CD14-positive monocyte (primary cell): ENCODE measurements at regions not wholly inside any gene's neighbourhood (a gene's known extent, or its start where the extent isn't known, plus 50 kb on each side); places are given as distances from the start of the nearest gene placed in this dataset.

ENCODE experiments used
- DNase-seq, 3 donors: peaks; one replicate each; pipeline ENCODE4 v3.0.0-alpha.2; 2011 to 2022
- H2AFZ ChIP-seq: 2 replicates; pipeline ENCODE4 v1.6.0; 2012; ENCODE audit warnings: mild to moderate bottlenecking, low read depth, low read length, inconsistent platforms; ENCODE audit not compliant: insufficient read depth, poor library complexity, severe bottlenecking
- H3K27ac ChIP-seq, 2 donors: 1 replicate in 1 of 2; 2 replicates in 1 of 2; pipeline ENCODE4 v1.5.1; 2012 to 2013; ENCODE audit warnings: low read length in 2 of 2, control low read depth in 1 of 2, inconsistent platforms in 1 of 2, low read depth in 1 of 2, mild to moderate bottlenecking in 1 of 2
- H3K27me3 ChIP-seq, 2 donors: one replicate each; pipeline versions ENCODE4 v1.6.0 to v1.6.1; 2011 to 2013; ENCODE audit warnings: low read length in 2 of 2; ENCODE audit not compliant: control insufficient read depth in 2 of 2, insufficient read depth in 2 of 2
- H3K36me3 ChIP-seq, 2 donors: replicated peaks in 1 of 2; 1 replicate in 1 of 2; 2 replicates in 1 of 2; pipeline versions ENCODE4 v1.5.1 to v1.6.1; 2012 to 2013; ENCODE audit warnings: low read length in 2 of 2, control low read depth in 1 of 2, inconsistent platforms in 1 of 2, mild to moderate bottlenecking in 1 of 2; ENCODE audit not compliant: insufficient read depth in 2 of 2, control insufficient read depth in 1 of 2
- H3K4me1 ChIP-seq, 2 donors: 1 replicate in 1 of 2; 2 replicates in 1 of 2; pipeline versions ENCODE4 v1.5.1 to v1.6.1; 2012 to 2013; ENCODE audit warnings: low read length in 2 of 2, control low read depth in 1 of 2, inconsistent platforms in 1 of 2, mild to moderate bottlenecking in 1 of 2, moderate library complexity in 1 of 2; ENCODE audit not compliant: insufficient read depth in 2 of 2, control insufficient read depth in 1 of 2
- H3K4me2 ChIP-seq: replicated peaks from 2 replicates; pipeline ENCODE3; 2012; ENCODE audit warnings: low read length, moderate library complexity, mild to moderate bottlenecking; ENCODE audit not compliant: poor library complexity, severe bottlenecking; ENCODE audit errors: extremely low read depth
- H3K4me3 ChIP-seq, 3 experiments: fragments of 200-600 bp in 1 of 3; sonication (generic) in 1 of 3; replicated peaks in 1 of 3; 1 replicate in 2 of 3; 2 replicates in 1 of 3; pipeline ENCODE4 v1.5.1; 2011 to 2013; ENCODE audit warnings: low read length in 3 of 3, mild to moderate bottlenecking in 3 of 3, control low read depth in 2 of 3, low read depth in 2 of 3, inconsistent platforms in 1 of 3, moderate library complexity in 1 of 3
- H3K79me2 ChIP-seq: 2 replicates; pipeline ENCODE4 v1.6.0; 2012; ENCODE audit warnings: mild to moderate bottlenecking, control low read depth, inconsistent platforms, low read length, moderate library complexity; ENCODE audit not compliant: insufficient read depth
- H3K9ac ChIP-seq: 2 replicates; pipeline ENCODE4 v1.6.0; 2017; ENCODE audit warnings: low read length, mild to moderate bottlenecking; ENCODE audit not compliant: insufficient read depth, poor library complexity, severe bottlenecking
- H3K9me3 ChIP-seq, 2 donors: replicated peaks in 1 of 2; 1 replicate in 1 of 2; 2 replicates in 1 of 2; pipeline versions ENCODE4 v1.5.1 to v1.6.1; 2012 to 2013; ENCODE audit warnings: low read length in 2 of 2, control low read depth in 1 of 2; ENCODE audit not compliant: control insufficient read depth in 1 of 2, insufficient read depth in 1 of 2
- H4K20me1 ChIP-seq: 2 replicates; pipeline ENCODE4 v1.6.0; 2012; ENCODE audit warnings: mild to moderate bottlenecking, low read length, control low read depth, moderate library complexity; ENCODE audit not compliant: insufficient read depth
- H3K27ac Mint-ChIP-seq, 7 donors: one replicate each; pipeline ENCODE4 v1.8.0; 2020; ENCODE audit warnings: mild to moderate bottlenecking in 7 of 7, mixed read lengths in 7 of 7, moderate library complexity in 6 of 7, inconsistent platforms in 2 of 7
- H3K27me3 Mint-ChIP-seq, 3 donors: one replicate each; pipeline ENCODE4 v1.8.0; 2021 to 2022; ENCODE audit warnings: low read depth in 3 of 3, mild to moderate bottlenecking in 3 of 3, mixed read lengths in 3 of 3, moderate library complexity in 3 of 3, inconsistent platforms in 1 of 3
- H3K36me3 Mint-ChIP-seq, 2 donors: one replicate each; pipeline ENCODE4 v1.8.0; 2020; ENCODE audit warnings: mixed read lengths in 2 of 2, inconsistent platforms in 1 of 2, mild to moderate bottlenecking in 1 of 2
- H3K4me1 Mint-ChIP-seq: one replicate; pipeline ENCODE4 v1.8.0; 2020; ENCODE audit warnings: mild to moderate bottlenecking, mixed read lengths
- H3K4me3 Mint-ChIP-seq, 2 donors: one replicate each; pipeline ENCODE4 v1.8.0; 2020; ENCODE audit warnings: mild to moderate bottlenecking in 2 of 2, mixed read lengths in 2 of 2, moderate library complexity in 1 of 2
- H3K9me3 Mint-ChIP-seq, 7 donors: one replicate each; pipeline ENCODE4 v1.8.0; 2020 to 2022; ENCODE audit warnings: mixed read lengths in 7 of 7, mild to moderate bottlenecking in 6 of 7, moderate library complexity in 6 of 7, inconsistent platforms in 2 of 7
- CTCF ChIP-seq: fragments of 200-600 bp; IDR thresholded peaks from one replicate; pipeline ENCODE4 v1.8.0; 2022; ENCODE audit warnings: antibody characterized with exemption, mild to moderate bottlenecking
- WGBS: methylation state at CpG from one replicate; pipeline ENCODE4 v1.1.5; 2013; ENCODE audit warnings: missing lambda C conversion rate; ENCODE audit not compliant: insufficient coverage; 5-methylcytosine and 5-hydroxymethylcytosine counted together
- intact Hi-C, 2 donors: fragments of 100-400 bp; cut with micrococcal nuclease; formaldehyde crosslinking; loops; one replicate each; pipeline versions ENCODE4 v1.15.0 to v1.15.1; 2023

GRCh38 chr16:6265968-6266367 lies 1066.7 kb upstream of the RBFOX1 start:
- Mint-ChIP-seq H3K27ac (no peak overlapping the region), H3K9me3 (peaks cover 0 to 16% (median 4%) of the 10 kb centered on the region in 7 donors), H3K4me1 (no peaks in the 10 kb centered on the region), H3K4me3 (no peak overlapping the region), H3K36me3 (no peaks in the 10 kb centered on the region), H3K27me3 (peaks cover 0 to 1% (median 0%) of the 10 kb centered on the region in 3 donors)
- no peaks in the 10 kb centered on the region for H4K20me1 ChIP-seq
- H3K36me3 ChIP-seq = no peaks in the 10 kb centered on the region
- no peaks in the 10 kb centered on the region for H3K4me1 ChIP-seq
- intact Hi-C loops = no loop called here
- no peak for DNase-seq
- H3K4me2 ChIP-seq = no peak overlapping the region
- no peak for TF ChIP-seq CTCF
- no peak overlapping the region for H2AFZ ChIP-seq
- no peak overlapping the region for H3K27ac ChIP-seq
- H3K79me2 ChIP-seq = no peaks in the 10 kb centered on the region
- 95% methylated on average over 2 of the region's 4 CpGs for WGBS
- H3K9me3 ChIP-seq = peaks cover 0 to 7% of the 10 kb centered on the region in 2 donors
- no peak overlapping the region for H3K4me3 ChIP-seq
- H3K27me3 ChIP-seq = no peaks in the 10 kb centered on the region
- no peak overlapping the region for H3K9ac ChIP-seq

- Histone ChIP-seq H3K4me3 (no peak overlapping the region), H2AFZ (no peak overlapping the region), H3K4me1 (no peaks in the 10 kb centered on the region), H3K27me3 (no peaks in the 10 kb centered on the region), H3K27ac (no peak overlapping the region), H4K20me1 (no peaks in the 10 kb centered on the region), H3K9ac (no peak overlapping the region), H3K9me3 (peaks cover 0 to 9% of the 10 kb centered on the region in 2 donors), H3K79me2 (no peaks in the 10 kb centered on the region), H3K4me2 (no peak overlapping the region), H3K36me3 (no peaks in the 10 kb centered on the region)
- no peaks in the 10 kb centered on the region for H3K4me1 Mint-ChIP-seq
- TF ChIP-seq CTCF = no peak
- no peaks in the 10 kb centered on the region for H3K27me3 Mint-ChIP-seq
- H3K4me3 Mint-ChIP-seq = no peak overlapping the region
- H3K27ac Mint-ChIP-seq = no peak overlapping the region
- intact Hi-C loops = no loop called here
- no peak for DNase-seq
- H3K36me3 Mint-ChIP-seq = no peaks in the 10 kb centered on the region
- H3K9me3 Mint-ChIP-seq = peaks cover 0 to 21% (median 5%) of the 10 kb centered on the region in 7 donors
- WGBS = no CpG with 5 or more reads among the region's 3 CpGs
These were observed 1074.6 kb upstream of the RBFOX1 start for GRCh38 chr16:6258056-6258455.
